ENCODE measurements at regions not wholly inside any gene's neighbourhood (a gene's known extent, or its start where the extent isn't known, plus 50 kb on each side); places are given as distances from the start of the nearest gene placed in this dataset.

- H3K36me3 ChIP-seq (ENCODE audit: control insufficient read depth, insufficient read depth, low read length), result no peaks in the 10 kb centered on the region
- DNase-seq (ENCODE audit: extremely low read depth, insufficient read length), result no peak
Measured at GRCh38 chr14:87879389-87879788, 113.6 kb downstream of the GALC start.

GRCh38 chr14:87878959-87879358 is 114.0 kb downstream of the GALC start:
- no peak for TF ChIP-seq CTCF (IDR thresholded peaks at IDR 0.05; ENCODE audit: insufficient read depth, low read length, poor library complexity, severe bottlenecking)
- Histone ChIP-seq H3K4me3 (replicated peaks; ENCODE audit: low read depth, low read length) (no peak overlapping the region), H3K27me3 (replicated peaks; ENCODE audit: control insufficient read depth, insufficient read depth, low read length) (no peaks in the 10 kb centered on the region), H3K36me3 (ENCODE audit: control insufficient read depth, insufficient read depth, low read length) (no peaks in the 10 kb centered on the region)
- no peak for DNase-seq (ENCODE audit: extremely low read depth, insufficient read length)

More at GRCh38 chr14:87879389-87879788, 113.6 kb downstream of the GALC start:
- no peaks in the 10 kb centered on the region for H3K27me3 ChIP-seq (replicated peaks; ENCODE audit: control insufficient read depth, insufficient read depth, low read length)
- no peak overlapping the region for H3K4me3 ChIP-seq (replicated peaks; ENCODE audit: low read depth, low read length)
- no peak for TF ChIP-seq CTCF (IDR thresholded peaks at IDR 0.05; ENCODE audit: insufficient read depth, low read length, poor library complexity, severe bottlenecking)

GRCh38 chr14:87877877-87878276 is 115.1 kb downstream of the GALC start:
- H3K4me3 ChIP-seq (replicated peaks; ENCODE audit: low read depth, low read length), result no peak overlapping the region
- H3K27me3 ChIP-seq (replicated peaks; ENCODE audit: control insufficient read depth, insufficient read depth, low read length), result no peaks in the 10 kb centered on the region
- no peaks in the 10 kb centered on the region for H3K36me3 ChIP-seq (ENCODE audit: control insufficient read depth, insufficient read depth, low read length)
- TF ChIP-seq CTCF (IDR thresholded peaks at IDR 0.05; ENCODE audit: insufficient read depth, low read length, poor library complexity, severe bottlenecking), result no peak
- DNase-seq (ENCODE audit: extremely low read depth, insufficient read length), result no peak

GRCh38 chr14:87874676-87875075 is 118.3 kb downstream of the GALC start:
- DNase-seq (ENCODE audit: extremely low read depth, insufficient read length), result no peak
- Histone ChIP-seq H3K36me3 (ENCODE audit: control insufficient read depth, insufficient read depth, low read length) (no peaks in the 10 kb centered on the region), H3K4me3 (replicated peaks; ENCODE audit: low read depth, low read length) (no peak overlapping the region), H3K27me3 (replicated peaks; ENCODE audit: control insufficient read depth, insufficient read depth, low read length) (no peaks in the 10 kb centered on the region)
- no peak for TF ChIP-seq CTCF (IDR thresholded peaks at IDR 0.05; ENCODE audit: insufficient read depth, low read length, poor library complexity, severe bottlenecking)

- DNase-seq (ENCODE audit: extremely low read depth, insufficient read length), result no peak
- H3K4me3 ChIP-seq (replicated peaks; ENCODE audit: low read depth, low read length), result no peak overlapping the region
Measured at GRCh38 chr14:87873741-87874140, 119.2 kb downstream of the GALC start.

More at GRCh38 chr14:87873741-87874140, 119.2 kb downstream of the GALC start:
- Histone ChIP-seq H3K36me3 (ENCODE audit: control insufficient read depth, insufficient read depth, low read length) (no peaks in the 10 kb centered on the region), H3K27me3 (replicated peaks; ENCODE audit: control insufficient read depth, insufficient read depth, low read length) (no peaks in the 10 kb centered on the region)
- no peak for TF ChIP-seq CTCF (IDR thresholded peaks at IDR 0.05; ENCODE audit: insufficient read depth, low read length, poor library complexity, severe bottlenecking)
